DMS153 treated with DMSO at 0.1 percent for 48 hours (cell line): ENCODE measurements at regions not wholly inside any gene's neighbourhood (a gene's known extent, or its start where the extent isn't known, plus 50 kb on each side); places are given as distances from the start of the nearest gene placed in this dataset.

ENCODE experiments used
- DNase-seq: peaks from one replicate; lab custom pipeline; 2025; ENCODE audit not compliant: unreplicated experiment; lab: John Stamatoyannopoulos, UW

DNA sequence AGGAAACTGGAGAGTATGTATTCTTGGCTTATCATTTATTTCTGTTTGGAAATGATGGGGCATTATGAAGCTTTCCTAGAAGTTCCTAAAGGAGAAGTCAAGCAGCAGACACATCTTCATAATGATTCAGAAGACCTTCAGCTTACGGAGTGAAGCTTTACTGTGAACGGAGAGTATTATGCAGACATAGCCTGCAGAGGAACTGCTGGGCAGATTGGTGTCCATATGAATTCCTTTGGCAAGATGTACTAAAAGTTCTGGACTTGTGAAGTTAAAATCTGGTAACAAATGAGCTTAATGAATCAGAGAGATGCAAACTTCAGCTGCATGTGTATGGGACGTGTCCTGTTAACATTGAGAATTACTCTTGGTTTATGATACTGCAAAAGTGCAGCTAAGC lies 60.1 kb downstream of the NABP1 start:
- no peak for DNase-seq

DNA sequence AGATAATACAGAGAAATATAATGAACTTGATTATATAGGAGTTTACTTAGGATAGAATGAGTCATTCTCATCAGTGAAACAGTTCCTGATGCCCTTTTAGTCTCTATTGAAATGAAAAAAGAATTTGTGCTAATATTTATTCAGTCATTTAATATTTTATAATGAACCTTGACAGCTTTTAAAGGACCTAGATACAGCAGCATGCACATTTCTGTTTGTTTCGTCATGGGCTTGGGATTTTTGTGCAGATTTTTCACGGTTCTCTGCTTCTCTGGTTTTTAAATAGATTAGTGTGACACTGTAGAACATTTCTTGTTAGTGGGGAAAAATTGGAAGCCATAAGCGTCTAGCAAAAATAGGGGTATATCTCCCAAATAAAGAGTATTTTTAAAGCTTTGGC lies 60.7 kb downstream of the NABP1 start:
- DNase-seq = no peak

DNA sequence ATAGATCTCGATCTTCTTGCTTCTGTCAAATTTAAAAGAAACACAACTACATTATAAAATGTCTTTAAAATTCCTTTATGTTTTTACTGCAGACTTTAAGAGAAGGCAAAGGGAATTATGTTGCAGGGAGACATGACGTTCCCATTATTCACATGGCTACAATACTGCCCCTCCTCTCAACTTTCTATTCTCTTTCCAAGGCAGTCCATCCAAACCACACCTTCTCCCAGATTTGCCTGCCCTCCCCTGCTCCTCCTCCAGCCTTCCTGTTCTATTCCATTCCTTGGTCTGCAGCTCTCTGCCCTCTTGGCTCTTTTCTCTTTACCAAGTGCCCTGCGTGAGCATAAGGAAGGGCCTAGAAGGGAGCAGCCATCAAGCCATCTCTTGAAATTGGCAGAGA lies 61.3 kb downstream of the NABP1 start:
- DNase-seq = no peak

DNA sequence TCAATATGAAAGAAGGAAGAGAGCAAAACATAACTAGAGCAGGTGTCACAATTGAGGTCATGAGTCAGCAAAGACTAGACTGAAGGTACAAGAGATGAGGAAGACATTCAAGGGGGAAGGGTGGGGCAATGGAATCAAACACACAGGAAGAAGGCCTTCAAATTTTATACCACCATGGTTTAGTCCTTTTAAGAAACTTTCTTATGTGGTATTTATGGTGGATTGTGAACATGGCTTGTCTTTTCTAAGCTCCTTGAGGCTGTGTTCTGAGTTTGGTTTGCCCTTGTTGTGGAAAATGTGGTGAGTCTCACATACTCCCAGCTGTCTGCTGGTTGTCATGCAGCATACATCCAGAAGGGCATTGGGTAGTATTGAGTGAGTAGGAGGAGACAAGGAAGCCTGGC lies 62.1 kb downstream of the NABP1 start:
- no peak for DNase-seq

DNA sequence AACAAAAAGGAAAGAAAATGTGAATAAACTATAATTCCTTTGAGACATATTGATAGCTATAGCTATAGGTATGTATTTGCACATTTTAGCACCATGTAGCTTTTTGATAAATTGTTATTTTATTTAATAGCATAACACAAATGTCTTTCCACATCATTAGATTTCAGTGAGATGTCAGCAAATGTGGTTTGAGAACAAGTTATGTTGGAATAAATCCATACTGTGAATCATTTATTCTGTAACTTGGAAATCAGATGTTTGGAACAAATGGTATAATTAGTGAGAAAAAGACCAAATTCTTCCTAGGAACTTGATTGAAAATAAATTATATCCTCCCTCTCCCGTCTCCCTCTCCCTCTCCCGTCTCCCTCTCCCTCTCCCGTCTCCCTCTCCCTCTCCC lies 62.8 kb downstream of the NABP1 start:
- DNase-seq = no peak

DNA sequence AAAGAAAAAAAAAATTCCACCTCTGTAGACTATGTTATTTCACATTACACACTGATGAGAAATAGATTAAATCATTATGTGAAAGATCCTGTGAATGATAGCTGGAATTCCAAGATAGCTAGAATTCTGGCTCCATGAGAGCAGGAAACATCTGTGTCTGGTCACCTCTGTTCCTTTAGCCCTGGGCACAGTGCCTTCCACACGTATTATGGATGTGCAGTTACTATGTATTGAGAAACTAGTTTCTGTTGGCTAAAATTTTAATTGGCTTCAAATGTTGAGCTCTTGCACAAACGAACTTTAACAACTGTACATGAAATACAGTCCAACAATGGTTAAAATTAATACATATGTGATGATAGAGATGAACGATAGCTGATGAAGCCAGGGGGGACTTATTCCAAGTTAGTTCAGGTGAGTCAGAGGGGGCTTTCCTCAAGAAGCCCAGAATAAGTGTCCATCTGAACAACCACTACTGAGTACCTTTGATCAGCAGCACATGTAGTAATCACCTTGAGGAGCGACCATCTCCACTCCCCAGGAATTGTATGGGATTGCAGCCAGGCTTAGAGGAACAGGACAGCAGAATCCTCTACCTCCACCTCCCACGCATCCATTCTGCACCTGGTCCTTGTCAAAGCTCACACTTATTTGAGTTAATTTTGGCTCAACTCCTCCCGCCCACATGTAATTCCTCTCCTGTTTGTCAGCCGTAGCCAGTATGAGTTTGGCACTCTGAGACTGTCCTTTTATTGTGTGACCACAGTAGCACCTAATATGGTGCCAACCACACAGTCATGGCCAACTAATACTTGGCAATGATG lies 68.6 kb downstream of the NABP1 start:
- no peak for DNase-seq

DNA sequence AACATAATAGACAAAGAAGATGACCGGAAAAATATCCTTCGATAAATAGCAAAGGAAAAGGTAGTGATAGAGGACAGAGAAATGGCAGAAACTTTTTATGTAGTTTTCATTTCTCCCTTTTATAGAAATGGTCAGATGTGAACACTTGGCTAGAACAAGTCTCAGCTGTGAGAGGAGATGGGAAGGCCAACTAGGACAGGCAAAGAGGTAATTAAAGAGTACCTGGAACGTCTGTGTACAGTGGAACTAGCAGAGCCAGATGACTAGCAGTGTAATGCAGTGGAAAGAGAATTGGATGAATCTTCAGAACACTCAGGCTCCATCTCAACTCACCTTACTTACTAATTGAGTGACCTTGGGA lies 69.2 kb downstream of the NABP1 start:
- DNase-seq = no peak

DNA sequence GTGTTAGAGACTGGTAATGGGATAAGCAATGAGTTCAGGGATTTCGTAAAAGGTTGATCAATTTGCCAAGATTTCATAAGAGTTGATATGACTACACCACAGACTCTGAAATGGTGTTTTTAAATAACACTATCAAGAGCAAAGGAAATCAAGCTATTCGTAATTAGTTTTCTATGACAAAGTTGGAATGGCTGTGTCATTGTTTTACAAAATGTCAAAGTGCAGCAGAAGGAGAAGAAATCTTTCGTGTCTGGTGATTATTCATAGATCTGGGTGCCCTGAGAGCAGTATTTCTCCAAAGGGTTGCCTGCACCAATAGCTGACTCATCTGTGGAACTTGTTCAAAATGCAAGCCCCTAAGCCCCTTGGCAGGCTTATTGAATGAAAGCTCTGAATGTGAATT lies 70.1 kb downstream of the NABP1 start:
- DNase-seq = no peak

DNA sequence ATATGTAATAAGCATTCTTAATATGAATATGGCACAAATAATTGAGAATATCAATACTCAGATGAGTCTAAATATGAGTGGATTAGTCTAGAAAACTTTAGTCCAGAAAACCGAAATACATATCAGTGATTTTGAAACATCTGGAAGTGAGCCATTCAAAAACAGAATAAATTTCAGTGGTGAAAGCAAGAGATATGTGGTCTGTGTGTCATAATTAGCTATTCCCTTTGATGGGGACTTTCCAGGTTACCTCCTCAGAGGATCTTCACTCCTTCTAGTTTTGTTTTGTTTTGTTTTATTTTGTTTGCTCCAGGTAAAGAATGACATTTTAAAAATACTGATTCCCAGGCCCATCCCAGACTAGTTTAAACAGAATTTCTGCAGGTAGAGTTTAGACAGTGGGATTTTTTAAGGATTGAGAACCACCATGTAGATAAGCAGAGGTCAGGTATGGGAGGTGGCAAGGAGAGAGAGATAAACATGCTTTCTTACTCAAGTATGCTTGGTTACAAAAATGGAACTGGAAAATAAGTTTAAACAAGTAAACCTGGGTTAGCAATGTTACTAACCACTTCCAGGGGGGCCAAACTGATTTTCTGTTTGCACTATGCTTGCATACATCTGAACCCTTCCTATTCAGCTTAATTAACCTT lies 70.7 kb downstream of the NABP1 start:
- DNase-seq = no peak

DNA sequence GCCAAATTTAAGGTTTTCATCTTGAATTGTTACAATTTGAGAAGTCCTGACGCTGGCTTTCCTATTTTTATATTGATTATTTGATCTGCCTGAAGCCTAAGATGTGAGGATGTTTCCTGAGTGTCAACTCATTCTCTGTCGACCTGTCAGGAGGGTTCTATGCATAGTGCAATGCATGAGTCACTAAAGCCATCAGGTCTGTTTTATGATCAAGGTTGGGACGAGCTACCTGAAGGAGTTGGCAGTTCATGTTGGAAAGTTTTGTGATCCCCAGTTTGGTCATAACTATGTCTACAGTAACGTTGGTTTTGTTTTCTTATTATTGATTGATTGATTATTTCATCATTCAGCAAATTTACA lies 71.2 kb downstream of the NABP1 start:
- DNase-seq = no peak

DNA sequence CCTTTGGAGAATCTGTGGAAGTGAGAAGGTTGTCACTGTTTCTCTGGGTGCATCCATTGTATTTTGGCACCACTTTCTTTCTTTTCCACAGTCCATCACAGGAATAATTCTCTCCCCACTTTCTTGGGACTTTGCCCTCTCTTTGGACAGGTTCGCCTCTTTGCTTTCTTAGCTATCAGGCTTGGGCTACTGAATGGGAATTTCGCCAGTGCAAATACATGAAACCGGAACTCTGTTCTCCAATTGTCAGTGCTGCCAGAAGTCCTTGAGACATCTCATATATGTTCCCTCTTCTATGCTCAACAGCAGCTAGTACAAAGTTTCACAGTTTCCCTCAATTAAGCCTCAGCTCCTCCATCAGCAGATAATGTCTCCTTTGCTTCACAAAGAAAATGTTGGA lies 76.2 kb downstream of the NABP1 start:
- no peak for DNase-seq

DNA sequence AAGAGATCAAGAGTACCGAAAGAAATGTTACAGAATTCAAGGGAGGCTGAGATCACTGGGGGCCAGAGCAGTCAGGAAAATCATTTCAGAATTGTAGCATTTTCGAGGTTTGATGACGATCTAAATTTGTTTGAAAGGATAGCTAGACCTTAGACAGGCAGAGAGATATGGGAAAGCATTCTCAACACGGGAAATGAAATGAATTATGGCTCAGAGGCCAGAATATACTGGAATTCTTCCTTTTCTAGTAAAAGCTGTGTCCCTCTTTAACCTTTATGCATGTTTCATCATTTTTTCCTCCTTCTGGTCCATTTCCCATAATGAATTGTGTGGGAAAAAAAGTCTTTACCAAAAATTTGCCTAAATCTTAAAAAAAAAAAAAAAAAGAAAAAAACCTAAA lies 78.8 kb downstream of the NABP1 start:
- DNase-seq = no peak

DNA sequence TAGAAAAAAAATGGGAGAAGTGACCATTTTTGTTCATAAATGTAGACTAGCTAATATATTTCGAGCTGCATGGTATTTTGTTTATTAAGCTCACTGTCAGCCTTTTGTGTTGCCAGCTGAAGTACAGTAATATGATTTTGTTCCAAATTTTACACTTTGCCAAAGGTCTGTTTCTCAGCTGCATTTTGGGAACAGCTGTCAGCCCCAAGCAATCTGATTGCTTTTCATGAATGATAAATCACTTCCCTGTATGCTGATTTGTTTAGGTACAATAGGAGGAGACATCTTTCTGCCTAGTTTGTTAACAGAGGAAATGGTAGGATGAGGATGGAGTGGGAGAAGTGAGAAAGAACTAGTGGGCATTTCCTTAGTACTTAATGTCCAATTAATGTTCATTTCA lies 79.3 kb downstream of the NABP1 start:
- DNase-seq = no peak

DNA sequence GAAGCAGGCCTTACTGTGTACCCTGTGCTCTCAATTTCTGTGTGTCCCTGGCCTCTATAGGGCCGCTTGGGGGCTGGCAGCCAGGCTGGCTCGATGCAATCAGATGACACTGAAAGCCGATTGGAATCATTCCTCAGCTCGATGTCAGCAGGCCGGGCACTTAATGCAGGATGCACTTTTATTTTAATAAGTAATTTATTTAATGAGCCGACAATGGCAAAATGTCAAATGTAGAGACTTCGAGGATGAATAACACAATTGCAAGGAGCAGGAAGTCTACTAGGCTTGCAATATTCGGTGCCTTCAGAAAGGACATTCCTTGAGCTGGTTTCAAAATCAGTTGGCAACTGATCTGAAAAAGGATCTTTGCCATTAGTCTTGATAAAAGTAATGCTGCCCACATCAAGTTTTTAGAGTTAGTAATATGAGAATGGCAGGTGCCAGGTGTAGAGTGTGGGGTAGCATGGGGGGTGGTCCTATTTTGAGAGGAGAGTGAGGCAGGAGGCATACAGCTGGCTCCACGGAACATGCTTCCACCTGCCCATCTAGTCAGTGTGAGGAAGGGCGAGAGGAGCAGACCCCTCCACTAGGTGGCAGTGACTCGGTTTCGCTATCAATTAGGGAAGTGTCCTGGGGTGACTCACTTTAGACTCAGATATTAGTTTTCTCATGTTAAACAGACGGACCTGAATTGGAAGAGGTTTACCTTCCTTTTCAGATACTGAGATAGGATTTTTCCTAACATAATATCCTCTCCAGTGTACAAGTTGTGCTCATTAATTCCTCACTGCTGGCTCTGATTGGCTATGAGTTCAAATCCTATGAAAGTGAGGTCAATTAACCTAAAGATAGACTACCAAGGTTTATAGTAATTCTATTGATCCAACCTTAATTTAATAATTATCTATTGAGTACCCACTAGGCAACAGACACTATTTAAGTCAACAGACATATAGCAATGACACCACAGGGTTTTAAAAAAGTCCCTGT lies 80.9 kb downstream of the NABP1 start:
- peak; percentile 17 for DNase-seq

DNA sequence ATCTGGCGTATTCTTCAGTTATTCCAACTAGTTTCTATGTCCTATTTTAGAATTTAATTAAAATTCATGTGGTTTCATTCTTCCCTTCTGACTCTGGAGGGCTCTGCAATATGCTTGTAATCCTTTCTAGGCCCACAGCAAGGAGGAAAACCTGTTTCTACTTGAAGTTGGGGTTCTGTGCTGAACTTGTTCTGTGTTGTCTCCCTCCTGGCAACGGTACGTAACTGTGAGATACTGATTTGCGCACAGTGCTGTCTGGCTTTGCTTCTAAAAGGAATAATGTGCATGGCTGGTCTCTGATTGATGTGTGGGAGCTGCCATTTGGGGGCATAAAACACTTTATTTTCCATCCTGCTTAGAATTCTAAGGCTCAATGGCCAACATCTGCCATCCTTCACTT lies 81.7 kb downstream of the NABP1 start:
- no peak for DNase-seq

DNA sequence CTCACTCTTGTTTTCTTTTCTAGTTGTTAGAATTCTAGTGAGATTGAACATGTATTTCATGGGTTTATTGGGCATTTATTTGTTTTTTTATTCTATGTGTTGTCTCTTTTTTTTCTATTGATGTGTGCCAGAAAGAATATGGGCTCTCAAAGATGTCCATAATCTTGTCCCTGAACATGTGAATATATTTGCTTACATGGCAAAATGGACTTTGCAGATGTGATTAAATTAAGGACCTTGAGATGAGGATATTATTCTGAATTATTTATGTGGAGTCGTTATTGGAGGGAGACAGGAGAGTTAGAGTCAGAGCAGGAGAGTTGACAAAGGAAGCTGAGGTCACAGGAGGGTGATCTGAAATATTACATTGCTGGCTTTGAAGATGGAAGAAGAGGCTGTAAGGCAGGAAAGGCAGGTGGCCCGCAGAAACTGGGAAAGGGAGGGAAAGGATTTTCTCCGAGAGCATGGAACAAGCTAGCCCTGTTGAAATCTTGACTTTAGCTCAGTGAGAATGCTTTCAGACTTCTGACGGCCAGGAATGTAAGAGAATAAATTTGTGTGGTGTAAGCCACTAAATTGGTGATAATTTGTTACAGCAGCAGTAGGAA lies 82.8 kb downstream of the NABP1 start:
- DNase-seq = no peak

DNA sequence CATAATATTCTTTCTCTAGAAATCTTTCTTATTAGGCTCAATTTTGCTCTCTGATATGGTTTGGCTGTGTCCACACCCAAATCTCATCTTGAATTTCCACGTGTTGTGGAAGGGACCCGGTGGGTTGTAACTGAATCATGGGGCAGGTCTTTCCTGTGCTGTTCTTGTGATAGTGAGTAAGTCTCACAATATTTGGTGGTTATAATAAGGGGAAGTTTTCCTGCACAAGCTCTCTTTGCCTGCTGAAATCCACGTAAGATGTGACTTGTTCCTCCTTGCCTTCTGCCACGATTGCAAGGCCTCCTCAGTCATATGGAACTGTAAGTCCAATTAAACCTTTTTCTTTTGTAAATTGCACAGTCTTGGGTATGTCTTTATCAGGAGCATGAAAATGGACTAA lies 73.8 kb downstream of the CAVIN2 start:
- no peak for DNase-seq

DNA sequence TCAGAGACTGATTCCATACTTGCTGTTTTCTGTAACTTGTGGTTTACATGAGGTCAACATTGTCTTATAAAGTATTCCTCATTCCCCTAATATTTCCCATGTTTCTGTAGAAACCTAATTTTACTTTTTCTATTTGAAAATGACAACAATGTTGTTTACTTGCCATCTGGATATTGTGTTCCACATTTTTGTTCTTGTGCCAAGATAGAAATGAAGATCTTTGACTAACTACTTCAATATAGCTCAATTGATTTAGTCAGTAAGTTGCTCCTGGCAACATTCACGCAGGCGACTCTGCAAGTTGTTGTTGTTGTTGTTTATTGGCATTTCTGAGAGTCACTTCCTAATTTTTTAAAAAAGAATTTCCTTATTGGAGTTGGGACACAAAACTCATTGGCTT lies 69.5 kb downstream of the CAVIN2 start:
- DNase-seq = no peak

DNA sequence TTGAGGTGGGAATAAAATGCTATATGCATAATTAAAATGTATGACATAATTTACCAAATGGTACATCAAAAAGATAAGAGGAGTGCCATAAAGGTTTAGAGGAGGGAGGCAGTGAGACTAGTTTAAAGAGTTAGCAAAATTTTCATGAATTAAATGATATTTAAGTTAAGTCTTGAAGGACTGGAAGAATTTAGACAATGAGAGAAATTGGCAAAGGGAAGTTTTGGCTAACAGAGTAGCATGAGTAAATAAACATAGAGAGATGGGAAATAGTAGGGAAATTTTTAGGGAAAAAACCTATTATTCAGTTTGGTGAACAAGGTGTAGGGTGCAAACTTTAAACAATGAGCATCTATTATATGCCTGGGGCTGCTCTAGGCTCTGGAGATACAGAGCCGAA lies 68.8 kb downstream of the CAVIN2 start:
- no peak for DNase-seq

DNA sequence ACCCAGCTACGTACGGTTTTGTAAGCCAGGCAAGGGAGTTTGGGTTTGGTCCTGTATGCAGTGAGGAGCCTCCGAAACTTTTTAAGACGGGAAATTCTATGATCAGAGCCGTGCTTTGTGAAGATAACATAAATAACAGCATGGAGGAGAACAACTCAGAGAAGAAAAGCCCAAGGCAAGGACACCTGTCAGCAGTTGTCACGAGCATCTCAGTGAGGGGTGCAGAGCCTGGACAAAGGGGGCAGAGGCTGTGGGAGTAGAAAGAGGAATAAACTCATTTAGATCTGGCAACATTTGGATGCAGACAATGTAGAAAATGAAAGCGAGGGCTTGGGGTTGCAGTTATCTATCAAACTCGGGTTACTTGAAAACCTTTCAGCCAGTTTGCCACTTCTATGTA lies 64.5 kb downstream of the CAVIN2 start:
- DNase-seq = no peak

DNA sequence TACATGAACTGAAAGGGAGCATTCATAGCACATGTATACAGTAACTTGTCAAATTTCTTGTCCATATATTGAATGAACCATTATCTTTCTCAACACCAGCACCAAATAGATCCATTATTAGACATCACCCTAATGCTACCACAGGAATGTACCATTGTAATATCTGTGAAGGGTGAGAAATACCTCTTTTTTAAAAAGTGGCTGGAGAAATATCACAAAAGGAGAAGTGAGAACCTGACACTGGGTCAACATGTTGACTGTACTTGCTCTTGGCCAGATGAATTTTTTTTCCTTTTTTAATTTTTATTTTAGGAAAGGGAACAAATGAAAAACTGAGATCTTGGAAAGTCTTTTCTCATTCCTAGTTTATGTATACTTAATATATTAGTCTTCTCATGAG lies 63.5 kb downstream of the CAVIN2 start:
- DNase-seq = no peak
